ENCODE measurements at regions not wholly inside any gene's neighbourhood (a gene's known extent, or its start where the extent isn't known, plus 50 kb on each side); places are given as distances from the start of the nearest gene placed in this dataset.

- no peak overlapping the region for H2BK120ac ChIP-seq (ENCODE audit: low read depth, low read length)
- POLR2A ChIA-PET (ENCODE audit: unreplicated experiment) = no interaction called here
These were observed 140.1 kb downstream of the SS18 start for GRCh38 chr18:25950321-25950720.

More at GRCh38 chr18:25950321-25950720, 140.1 kb downstream of the SS18 start:
- Histone ChIP-seq H2AK5ac (ENCODE audit: low read depth, low read length) (no peak overlapping the region), H2AK9ac (replicated peaks; ENCODE audit: low read depth, low read length, poor library complexity) (no peak overlapping the region), H3K9ac (ENCODE audit: low read depth, low read length) (no peak overlapping the region), H3K4me1 (ENCODE audit: control insufficient read depth, insufficient read depth, low read length) (no peaks in the 10 kb centered on the region), H3K4me2 (ENCODE audit: low read depth, low read length) (no peak overlapping the region), H2AFZ (replicated peaks; ENCODE audit: low read length, poor library complexity) (no peak overlapping the region), H3K79me1 (ENCODE audit: low read depth in 1 of 2, low read length in 2 of 2) (no peaks in the 10 kb centered on the region), H3K27ac (ENCODE audit: insufficient read depth, low read length) (no peak overlapping the region), H3K23ac (ENCODE audit: low read depth, low read length) (no peak overlapping the region), H3K4me3 (ENCODE audit: insufficient read depth, low read depth, low read length) (no peak overlapping the region), H3K9me3 (ENCODE audit: control insufficient read depth, insufficient read depth, low read length) (no peaks in the 10 kb centered on the region), H3K4ac (ENCODE audit: low read depth, low read length) (no peak overlapping the region), H3K14ac (replicated peaks; ENCODE audit: low read depth, low read length) (no peak overlapping the region), H3K9me1 (ENCODE audit: insufficient read depth, low read length) (no peaks in the 10 kb centered on the region), H3K36me3 (ENCODE audit: control insufficient read depth, insufficient read depth, low read length) (no peaks in the 10 kb centered on the region), H4K20me1 (ENCODE audit: insufficient read depth, low read length) (no peaks in the 10 kb centered on the region), H3K27me3 (ENCODE audit: control insufficient read depth, insufficient read depth, low read length) (no peaks in the 10 kb centered on the region; the same call in 1 of the 2 replicates), H3K56ac (ENCODE audit: extremely low read depth, insufficient read depth, low read length) (no peak overlapping the region), H3K18ac (ENCODE audit: low read depth, low read length) (no peak overlapping the region), H2BK15ac (ENCODE audit: low read depth, low read length) (no peak overlapping the region), H4K8ac (ENCODE audit: low read depth in 2 of 2, low read length in 2 of 2) (no peak overlapping the region), H2BK20ac (ENCODE audit: low read depth, low read length) (no peak overlapping the region), H2BK5ac (ENCODE audit: low read depth, low read length, poor library complexity, severe bottlenecking) (no peak overlapping the region), H4K91ac (ENCODE audit: insufficient read depth, low read depth, low read length) (no peak overlapping the region), H4K5ac (ENCODE audit: low read depth, low read length) (no peak overlapping the region)
- DNase-seq (no peak), ATAC-seq (ENCODE audit: low read depth) (no peak)
- intact Hi-C loops (cut with micrococcal nuclease) = no loop called here
- CTCF ChIA-PET = no interaction called here
- in situ Hi-C loops (cut with MboI; ENCODE audit: low sequenced_read_pairs) = no loop called here
- BruUV-seq (replicated peaks) = no TSS peak
- dilution Hi-C loops (cut with HindIII; ENCODE audit: low sequenced_read_pairs, unreplicated experiment) = no loop called here
- WGBS, 2 experiments (ENCODE audit: extremely low coverage in 2 of 2, insufficient read length in 1 of 2) = no CpG with 5 or more reads among the region's 2 CpGs
- TF ChIP-seq FOS (IDR thresholded peaks at IDR 0.05; ENCODE audit: low read depth, low read length) (no peak), POLR2A (IDR thresholded peaks at IDR 0.05; ENCODE audit: low read depth, low read length) (no peak), RFX5 (IDR thresholded peaks at IDR 0.05; ENCODE audit: low read depth, low read length) (no peak), RAD21 (IDR thresholded peaks at IDR 0.05; ENCODE audit: low read length) (no peak), MAZ (IDR thresholded peaks at IDR 0.05; ENCODE audit: borderline replicate concordance, low read depth, low read length) (no peak), MXI1 (IDR thresholded peaks at IDR 0.05; ENCODE audit: borderline replicate concordance, low read depth, low read length) (no peak), USF2 (IDR thresholded peaks at IDR 0.05; ENCODE audit: low read depth, low read length) (no peak), CTCF (conservative IDR thresholded peaks at IDR 0.05; ENCODE audit: low read depth, low read length) (no peak), BHLHE40 (IDR thresholded peaks at IDR 0.05; ENCODE audit: low read depth, low read length) (no peak), NFE2L2 (IDR thresholded peaks at IDR 0.05; ENCODE audit: low read depth, low read length) (no peak), RCOR1 (IDR thresholded peaks at IDR 0.05; ENCODE audit: insufficient replicate concordance, low read length) (no peak), SMC3 (IDR thresholded peaks at IDR 0.05; ENCODE audit: low read depth, low read length) (no peak), MAFK (IDR thresholded peaks at IDR 0.05; ENCODE audit: low read depth, low read length) (no peak), CEBPB (IDR thresholded peaks at IDR 0.05; ENCODE audit: low read depth, low read length) (no peak), CHD1 (IDR thresholded peaks at IDR 0.05; ENCODE audit: low read depth, low read length) (no peak)
- TF ChIP-seq, protein P1, sequence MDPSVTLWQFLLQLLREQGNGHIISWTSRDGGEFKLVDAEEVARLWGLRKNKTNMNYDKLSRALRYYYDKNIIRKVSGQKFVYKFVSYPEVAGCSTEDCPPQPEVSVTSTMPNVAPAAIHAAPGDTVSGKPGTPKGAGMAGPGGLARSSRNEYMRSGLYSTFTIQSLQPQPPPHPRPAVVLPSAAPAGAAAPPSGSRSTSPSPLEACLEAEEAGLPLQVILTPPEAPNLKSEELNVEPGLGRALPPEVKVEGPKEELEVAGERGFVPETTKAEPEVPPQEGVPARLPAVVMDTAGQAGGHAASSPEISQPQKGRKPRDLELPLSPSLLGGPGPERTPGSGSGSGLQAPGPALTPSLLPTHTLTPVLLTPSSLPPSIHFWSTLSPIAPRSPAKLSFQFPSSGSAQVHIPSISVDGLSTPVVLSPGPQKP (IDR thresholded peaks at IDR 0.05; ENCODE audit: borderline replicate concordance, low read depth, low read length) = no peak

Data from IMR-90 (cell line).